OCI-LY3 (cell line): ENCODE measurements at regions not wholly inside any gene's neighbourhood (a gene's known extent, or its start where the extent isn't known, plus 50 kb on each side); places are given as distances from the start of the nearest gene placed in this dataset.

Experiments
- EZH2phosphoT487 ChIP-seq: fragments of 200-600 bp; shearing (Covaris generic); IDR thresholded peaks from 2 replicates; pipeline ENCODE4 v1.6.1; 2018; ENCODE audit warnings: antibody characterized with exemption, mixed run types, low read depth
- TF ChIP-seq, protein P1 (sequence below): fragments of 200-600, 300-600 bp; sonication (generic); IDR thresholded peaks from 2 replicates; pipeline ENCODE4 v1.5.1; 2014; ENCODE audit warnings: antibody characterized with exemption, low read length, low read depth

DNA sequence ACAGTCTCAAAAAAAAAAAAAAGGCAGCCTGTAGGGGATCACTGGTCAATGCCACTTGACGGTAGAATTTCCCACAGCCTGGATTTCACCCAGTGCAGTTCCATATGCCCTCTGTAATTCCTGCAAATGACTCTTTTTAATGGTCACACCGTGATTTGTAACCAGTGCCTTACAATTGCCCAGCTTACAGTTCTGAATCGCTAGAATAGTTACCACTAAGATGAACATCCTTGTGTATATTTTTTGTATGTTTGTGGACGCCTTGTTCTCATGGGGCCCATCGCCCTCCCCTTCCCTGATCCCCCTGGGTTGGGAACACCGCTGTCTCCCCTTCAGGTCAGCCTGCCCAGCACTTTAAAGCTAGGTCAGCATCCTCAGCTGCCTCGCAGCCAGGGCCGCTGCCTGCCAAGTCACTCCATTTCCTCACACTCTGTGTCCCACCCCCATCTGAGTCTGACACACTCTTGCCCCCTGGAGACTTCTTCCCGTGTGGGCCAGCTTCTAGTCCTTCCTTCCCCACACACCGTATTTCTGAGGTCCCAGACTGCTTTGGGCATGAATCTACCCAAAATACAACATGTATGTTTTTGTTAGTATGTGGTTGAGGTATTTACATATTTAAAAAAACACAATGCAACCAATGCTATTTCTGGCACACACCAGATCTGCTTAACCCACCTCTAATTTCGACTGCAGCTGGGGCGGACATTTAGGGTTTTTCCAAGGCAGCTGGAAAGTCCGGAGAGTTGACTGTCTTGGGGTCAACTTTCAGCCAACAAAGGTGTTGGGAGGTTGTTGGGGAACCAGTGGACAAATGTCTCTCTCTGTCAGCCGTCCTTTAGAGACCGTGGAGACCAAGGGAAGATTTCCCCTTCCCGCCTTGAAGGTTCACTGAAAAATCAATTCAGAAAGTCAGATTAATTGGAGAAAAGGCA lies 120.5 kb upstream of the NEK6 start:
- TF ChIP-seq, protein P1, sequence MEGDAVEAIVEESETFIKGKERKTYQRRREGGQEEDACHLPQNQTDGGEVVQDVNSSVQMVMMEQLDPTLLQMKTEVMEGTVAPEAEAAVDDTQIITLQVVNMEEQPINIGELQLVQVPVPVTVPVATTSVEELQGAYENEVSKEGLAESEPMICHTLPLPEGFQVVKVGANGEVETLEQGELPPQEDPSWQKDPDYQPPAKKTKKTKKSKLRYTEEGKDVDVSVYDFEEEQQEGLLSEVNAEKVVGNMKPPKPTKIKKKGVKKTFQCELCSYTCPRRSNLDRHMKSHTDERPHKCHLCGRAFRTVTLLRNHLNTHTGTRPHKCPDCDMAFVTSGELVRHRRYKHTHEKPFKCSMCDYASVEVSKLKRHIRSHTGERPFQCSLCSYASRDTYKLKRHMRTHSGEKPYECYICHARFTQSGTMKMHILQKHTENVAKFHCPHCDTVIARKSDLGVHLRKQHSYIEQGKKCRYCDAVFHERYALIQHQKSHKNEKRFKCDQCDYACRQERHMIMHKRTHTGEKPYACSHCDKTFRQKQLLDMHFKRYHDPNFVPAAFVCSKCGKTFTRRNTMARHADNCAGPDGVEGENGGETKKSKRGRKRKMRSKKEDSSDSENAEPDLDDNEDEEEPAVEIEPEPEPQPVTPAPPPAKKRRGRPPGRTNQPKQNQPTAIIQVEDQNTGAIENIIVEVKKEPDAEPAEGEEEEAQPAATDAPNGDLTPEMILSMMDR, result no peak
- no peak for TF ChIP-seq EZH2phosphoT487
